IMR-90 (cell line): ENCODE measurements at regions not wholly inside any gene's neighbourhood (a gene's known extent, or its start where the extent isn't known, plus 50 kb on each side); places are given as distances from the start of the nearest gene placed in this dataset.

Experiments used
- CEBPB ChIP-seq: IDR thresholded peaks from 2 replicates; pipeline ENCODE4 v1.6.1; 2012; ENCODE audit warnings: low read depth, low read length, improper control_type of control experiment
- CTCF ChIP-seq: conservative IDR thresholded peaks from 2 replicates; pipeline ENCODE4 v1.5.1; 2012; ENCODE audit warnings: mild to moderate bottlenecking, low read depth, low read length, improper control_type of control experiment
- POLR2A ChIP-seq: IDR thresholded peaks from 2 replicates; pipeline ENCODE4 v1.6.1; 2012; ENCODE audit warnings: mild to moderate bottlenecking, low read depth, low read length
- RAD21 ChIP-seq: IDR thresholded peaks from 2 replicates; pipeline ENCODE4 v1.6.1; 2012; ENCODE audit warnings: low read length, improper control_type of control experiment
- RFX5 ChIP-seq: IDR thresholded peaks from 2 replicates; pipeline ENCODE4 v1.8.0; 2012; ENCODE audit warnings: low read depth, mild to moderate bottlenecking, low read length, moderate library complexity
- USF2 ChIP-seq: fragments of 150-350 bp; IDR thresholded peaks from 2 replicates; pipeline ENCODE4 v1.6.1; 2017; ENCODE audit warnings: mild to moderate bottlenecking, antibody characterized with exemption, low read length, low read depth

DNA sequence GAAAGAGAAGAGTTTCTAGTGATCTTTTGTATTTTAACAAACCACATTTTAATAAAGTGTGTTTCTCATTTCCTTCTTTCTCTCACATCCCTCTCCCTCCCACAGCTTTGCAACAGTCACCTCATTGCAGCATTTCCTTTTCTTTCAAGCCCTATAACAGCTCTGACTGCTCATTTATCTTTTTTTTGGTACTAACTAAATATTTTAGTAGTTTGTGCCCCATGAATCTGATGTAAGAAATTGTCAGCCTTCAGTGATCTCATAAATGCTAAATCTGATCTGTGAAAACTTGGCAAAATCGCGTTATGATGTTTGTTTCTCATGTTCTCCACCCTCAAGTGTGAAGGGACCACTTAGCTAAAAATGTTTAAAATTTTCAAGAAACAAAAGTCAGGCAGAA, 258.5 kb upstream of the SLIT2 start:
- TF ChIP-seq RFX5: no peak
- TF ChIP-seq USF2: no peak
- TF ChIP-seq CTCF: no peak
- no peak for TF ChIP-seq RAD21
- TF ChIP-seq POLR2A: no peak
- TF ChIP-seq CEBPB: no peak
